Osteocyte (in vitro differentiated cells): ENCODE measurements at regions not wholly inside any gene's neighbourhood (a gene's known extent, or its start where the extent isn't known, plus 50 kb on each side); places are given as distances from the start of the nearest gene placed in this dataset.

ENCODE experiments used
- DNase-seq: peaks from one replicate; pipeline ENCODE4 v3.0.0; 2021; ENCODE audit warnings: mixed read lengths; ENCODE audit not compliant: unreplicated experiment; ENCODE audit errors: extremely low spot score
- H3K27ac Mint-ChIP-seq: one replicate; pipeline ENCODE4 v1.8.0; 2021; ENCODE audit warnings: mild to moderate bottlenecking, mixed read lengths; ENCODE audit not compliant: unreplicated experiment
- H3K27me3 Mint-ChIP-seq: one replicate; pipeline ENCODE4 v1.8.0; 2021; ENCODE audit warnings: mixed read lengths; ENCODE audit not compliant: unreplicated experiment
- H3K36me3 Mint-ChIP-seq: one replicate; pipeline ENCODE4 v1.8.0; 2021; ENCODE audit warnings: mixed read lengths; ENCODE audit not compliant: unreplicated experiment
- H3K4me1 Mint-ChIP-seq: one replicate; pipeline ENCODE4 v1.8.0; 2021; ENCODE audit warnings: mixed read lengths; ENCODE audit not compliant: unreplicated experiment
- H3K4me3 Mint-ChIP-seq: one replicate; pipeline ENCODE4 v1.8.0; 2021; ENCODE audit warnings: mild to moderate bottlenecking, moderate library complexity, mixed read lengths; ENCODE audit not compliant: unreplicated experiment
- H3K9me3 Mint-ChIP-seq: one replicate; pipeline ENCODE4 v1.8.0; 2021; ENCODE audit warnings: mixed read lengths; ENCODE audit not compliant: unreplicated experiment
- CTCF ChIP-seq: fragments of 200-600 bp; sonication (generic); IDR thresholded peaks from 2 replicates; pipeline ENCODE4 v1.5.0; 2021; ENCODE audit warnings: antibody characterized with exemption, mild to moderate bottlenecking, moderate library complexity

DNA sequence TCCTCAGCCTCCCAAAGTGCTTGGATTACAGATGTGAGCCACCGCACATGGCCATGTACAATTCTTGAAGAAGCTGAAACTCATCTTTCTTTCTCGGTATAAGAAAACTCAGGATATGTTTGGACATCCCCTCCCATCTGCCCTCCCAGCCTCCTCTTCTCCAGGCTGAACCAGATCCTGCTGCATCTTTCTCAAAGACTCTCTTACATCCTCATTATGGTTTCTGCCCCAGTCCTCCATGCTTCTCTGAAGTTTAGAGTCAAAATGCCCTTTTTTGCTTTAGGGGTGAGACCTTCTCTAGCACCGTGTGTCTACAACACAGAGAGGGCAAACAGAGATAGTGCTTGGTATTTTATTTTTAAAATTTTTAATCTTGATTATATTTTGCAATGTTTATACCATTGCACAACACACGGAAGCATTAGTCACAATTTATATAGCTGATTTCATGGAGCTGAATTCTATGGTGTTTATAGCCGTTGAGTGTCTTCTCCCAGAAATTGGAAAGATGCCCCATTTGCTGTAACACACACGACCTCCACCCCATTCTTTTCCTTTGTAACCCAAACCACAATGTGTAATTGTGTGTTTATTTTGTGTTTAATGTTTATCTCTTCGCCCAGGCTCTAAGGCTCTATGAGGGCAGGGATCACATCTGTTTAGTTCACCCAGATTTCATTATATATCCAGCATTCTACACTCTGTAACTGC is 206.0 kb upstream of the TNP1 start:
- DNase-seq, result no peak
- Mint-ChIP-seq H3K27ac (no peak overlapping the region), H3K9me3 (no peaks in the 10 kb centered on the region), H3K4me1 (peaks cover 15% of the 10 kb centered on the region), H3K4me3 (no peak overlapping the region), H3K36me3 (no peaks in the 10 kb centered on the region), H3K27me3 (no peaks in the 10 kb centered on the region)
- no peak for TF ChIP-seq CTCF

- Mint-ChIP-seq H3K27me3 (no peaks in the 10 kb centered on the region), H3K36me3 (no peaks in the 10 kb centered on the region), H3K27ac (no peak overlapping the region), H3K9me3 (no peaks in the 10 kb centered on the region), H3K4me1 (peaks cover 19% of the 10 kb centered on the region), H3K4me3 (no peak overlapping the region)
- no peak for DNase-seq
- no peak for TF ChIP-seq CTCF
Observed at GRCh38 chr2:217065012-217065290, 205.1 kb upstream of the TNP1 start.

DNA sequence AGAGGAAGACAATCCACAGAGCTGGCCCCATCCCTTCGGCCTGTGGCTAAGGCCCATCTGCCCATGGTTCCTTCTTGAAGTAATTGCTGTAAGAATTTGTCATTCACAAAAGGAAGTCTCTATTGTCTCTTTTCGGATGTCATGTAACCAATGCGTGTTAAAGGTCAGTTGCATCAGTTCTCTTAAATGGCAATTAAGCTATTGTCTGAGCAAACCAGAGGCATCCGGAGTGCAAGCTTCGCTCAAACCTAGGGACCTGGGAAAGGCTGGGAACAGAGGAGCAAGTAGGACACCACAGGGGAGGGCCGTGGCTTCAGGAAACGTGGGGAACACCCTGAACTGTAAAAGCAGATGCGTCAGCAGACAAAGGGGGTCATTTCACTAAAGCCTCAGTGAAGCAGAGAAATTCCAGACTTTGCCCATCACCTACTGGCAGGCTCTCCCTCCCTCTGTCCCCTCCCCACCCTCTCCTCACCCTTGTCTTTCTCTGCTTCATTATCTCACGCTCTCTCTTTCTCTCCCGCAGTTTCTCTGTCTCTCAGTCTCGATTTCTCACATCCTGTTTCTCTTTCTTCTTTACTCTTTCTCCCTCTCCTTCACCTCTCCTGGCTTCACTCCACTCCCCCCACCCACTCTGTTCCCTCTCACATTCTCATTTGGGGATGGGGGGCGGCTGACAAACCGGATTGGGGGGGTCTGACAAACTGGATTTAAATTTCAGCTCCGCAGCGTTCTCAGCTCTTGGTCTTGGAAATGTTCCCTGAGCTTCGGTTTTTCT is 204.6 kb upstream of the TNP1 start:
- no peaks in the 10 kb centered on the region for H3K9me3 Mint-ChIP-seq
- DNase-seq, result no peak

GRCh38 chr2:217063238-217063755 is 203.4 kb upstream of the TNP1 start:
- H3K27ac Mint-ChIP-seq, result no peak overlapping the region
- no peak overlapping the region for H3K4me3 Mint-ChIP-seq
- H3K9me3 Mint-ChIP-seq, result no peaks in the 10 kb centered on the region
- no peak for TF ChIP-seq CTCF
- H3K27me3 Mint-ChIP-seq, result no peaks in the 10 kb centered on the region
- DNase-seq, result no peak
- H3K36me3 Mint-ChIP-seq, result no peaks in the 10 kb centered on the region
- peaks cover 19% of the 10 kb centered on the region for H3K4me1 Mint-ChIP-seq

More for the DNA sequence above, 204.6 kb upstream of the TNP1 start:
- H3K4me3 Mint-ChIP-seq, result no peak overlapping the region
- H3K4me1 Mint-ChIP-seq, result peaks cover 19% of the 10 kb centered on the region
- TF ChIP-seq CTCF, result no peak
- H3K27me3 Mint-ChIP-seq, result no peaks in the 10 kb centered on the region
- no peak overlapping the region for H3K27ac Mint-ChIP-seq
- H3K36me3 Mint-ChIP-seq, result no peaks in the 10 kb centered on the region

DNA sequence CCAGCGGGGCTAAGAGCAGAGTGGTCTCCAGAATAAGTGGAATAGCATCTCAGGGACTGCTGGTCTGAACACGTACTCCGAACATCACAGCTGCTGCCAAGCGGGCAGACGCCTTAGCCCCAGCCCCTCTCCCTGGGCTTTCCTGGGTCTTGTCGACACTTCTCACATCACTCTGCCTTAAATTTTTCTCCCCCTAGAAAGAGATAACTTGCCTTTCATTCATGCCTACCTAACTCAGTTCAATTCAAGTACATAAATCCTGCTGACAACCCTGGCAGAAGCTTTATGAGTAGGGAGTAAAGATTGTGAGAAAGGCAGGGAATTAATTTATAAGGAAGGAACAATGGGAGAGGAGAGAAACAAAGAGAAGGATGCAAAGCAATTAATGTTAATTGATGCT is 202.9 kb upstream of the TNP1 start:
- DNase-seq, result no peak
- Mint-ChIP-seq H3K9me3 (no peaks in the 10 kb centered on the region), H3K36me3 (no peaks in the 10 kb centered on the region), H3K4me3 (no peak overlapping the region), H3K4me1 (peaks cover 19% of the 10 kb centered on the region), H3K27ac (no peak overlapping the region), H3K27me3 (no peaks in the 10 kb centered on the region)
- TF ChIP-seq CTCF, result no peak
